OCI-LY3 (cell line): ENCODE measurements at regions not wholly inside any gene's neighbourhood (a gene's known extent, or its start where the extent isn't known, plus 50 kb on each side); places are given as distances from the start of the nearest gene placed in this dataset.

Source experiments
- H2AFZ ChIP-seq: fragments of 200-600, 300-600 bp; shearing (Covaris generic); 2 replicates; pipeline ENCODE4 v1.6.0; 2014; ENCODE audit warnings: antibody characterized with exemption, low read depth, low read length
- H3K27ac ChIP-seq: fragments of 200-600, 300-600 bp; sonication (generic); 2 replicates; pipeline ENCODE4 v1.5.1; 2014; ENCODE audit warnings: mild to moderate bottlenecking, low read length, moderate library complexity, mixed read lengths
- H3K27me3 ChIP-seq: fragments of 200-600, 300-600 bp; sonication (generic); 2 replicates; pipeline ENCODE4 v1.6.1; 2014; ENCODE audit warnings: low read depth, low read length, mixed read lengths
- H3K36me3 ChIP-seq: fragments of 200-600, 300-600 bp; sonication (generic); replicated peaks from 2 replicates; pipeline ENCODE3; 2014; ENCODE audit warnings: low read depth, low read length, mixed read lengths
- H3K4me1 ChIP-seq: fragments of 300-600, 200-600 bp; sonication (generic); 2 replicates; pipeline ENCODE4 v1.6.1; 2014; ENCODE audit warnings: low read length, mixed read lengths
- H3K4me2 ChIP-seq: fragments of 200-600, 300-600 bp; sonication (generic); 2 replicates; pipeline ENCODE4 v1.6.1; 2014; ENCODE audit warnings: low read length, mixed read lengths
- H3K4me3 ChIP-seq: fragments of 300-600, 200-600 bp; sonication (generic); 2 replicates; pipeline ENCODE4 v1.5.1; 2014; ENCODE audit warnings: antibody characterized with exemption, mild to moderate bottlenecking, low read length, moderate library complexity
- H3K79me2 ChIP-seq: fragments of 300-600, 200-600 bp; shearing (Covaris generic); 2 replicates; pipeline ENCODE4 v1.6.1; 2014; ENCODE audit warnings: mild to moderate bottlenecking, low read length, mixed read lengths
- H3K9ac ChIP-seq: fragments of 300-600, 200-600 bp; shearing (Covaris generic); 2 replicates; pipeline ENCODE4 v1.6.0; 2014; ENCODE audit warnings: mild to moderate bottlenecking, low read length, moderate library complexity
- H3K9me3 ChIP-seq: fragments of 200-600, 300-600 bp; shearing (Covaris generic); 2 replicates; pipeline ENCODE4 v1.6.1; 2014; ENCODE audit warnings: low read length, mixed read lengths; ENCODE audit not compliant: insufficient read depth
- H4K20me1 ChIP-seq: fragments of 200-600, 300-600 bp; sonication (generic); 2 replicates; pipeline ENCODE4 v1.6.1; 2016; ENCODE audit warnings: low read length, mixed read lengths; ENCODE audit not compliant: insufficient read depth
- EZH2phosphoT487 ChIP-seq: fragments of 200-600 bp; shearing (Covaris generic); IDR thresholded peaks from 2 replicates; pipeline ENCODE4 v1.6.1; 2018; ENCODE audit warnings: antibody characterized with exemption, mixed run types, low read depth
- TF ChIP-seq, protein P1 (sequence below): fragments of 200-600, 300-600 bp; sonication (generic); IDR thresholded peaks from 2 replicates; pipeline ENCODE4 v1.5.1; 2014; ENCODE audit warnings: antibody characterized with exemption, low read length, low read depth

- no peaks in the 10 kb centered on the region for H3K27me3 ChIP-seq
- H3K9me3 ChIP-seq = no peaks in the 10 kb centered on the region
- H3K27ac ChIP-seq = no peak overlapping the region
- no peak overlapping the region for H2AFZ ChIP-seq
- H3K4me2 ChIP-seq = peak overlapping the region; percentile 49
- no peak overlapping the region for H3K4me3 ChIP-seq
- no peak overlapping the region for H3K9ac ChIP-seq
- TF ChIP-seq EZH2phosphoT487 = no peak
- TF ChIP-seq, protein P1, sequence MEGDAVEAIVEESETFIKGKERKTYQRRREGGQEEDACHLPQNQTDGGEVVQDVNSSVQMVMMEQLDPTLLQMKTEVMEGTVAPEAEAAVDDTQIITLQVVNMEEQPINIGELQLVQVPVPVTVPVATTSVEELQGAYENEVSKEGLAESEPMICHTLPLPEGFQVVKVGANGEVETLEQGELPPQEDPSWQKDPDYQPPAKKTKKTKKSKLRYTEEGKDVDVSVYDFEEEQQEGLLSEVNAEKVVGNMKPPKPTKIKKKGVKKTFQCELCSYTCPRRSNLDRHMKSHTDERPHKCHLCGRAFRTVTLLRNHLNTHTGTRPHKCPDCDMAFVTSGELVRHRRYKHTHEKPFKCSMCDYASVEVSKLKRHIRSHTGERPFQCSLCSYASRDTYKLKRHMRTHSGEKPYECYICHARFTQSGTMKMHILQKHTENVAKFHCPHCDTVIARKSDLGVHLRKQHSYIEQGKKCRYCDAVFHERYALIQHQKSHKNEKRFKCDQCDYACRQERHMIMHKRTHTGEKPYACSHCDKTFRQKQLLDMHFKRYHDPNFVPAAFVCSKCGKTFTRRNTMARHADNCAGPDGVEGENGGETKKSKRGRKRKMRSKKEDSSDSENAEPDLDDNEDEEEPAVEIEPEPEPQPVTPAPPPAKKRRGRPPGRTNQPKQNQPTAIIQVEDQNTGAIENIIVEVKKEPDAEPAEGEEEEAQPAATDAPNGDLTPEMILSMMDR = no peak
- H3K79me2 ChIP-seq = no peaks in the 10 kb centered on the region
- peaks cover 38% of the 10 kb centered on the region for H3K4me1 ChIP-seq
- H3K36me3 ChIP-seq = no peaks in the 10 kb centered on the region
- no peaks in the 10 kb centered on the region for H4K20me1 ChIP-seq
Observed at GRCh38 chr4:14865031-14865366, 137.3 kb upstream of the CPEB2 start.

DNA sequence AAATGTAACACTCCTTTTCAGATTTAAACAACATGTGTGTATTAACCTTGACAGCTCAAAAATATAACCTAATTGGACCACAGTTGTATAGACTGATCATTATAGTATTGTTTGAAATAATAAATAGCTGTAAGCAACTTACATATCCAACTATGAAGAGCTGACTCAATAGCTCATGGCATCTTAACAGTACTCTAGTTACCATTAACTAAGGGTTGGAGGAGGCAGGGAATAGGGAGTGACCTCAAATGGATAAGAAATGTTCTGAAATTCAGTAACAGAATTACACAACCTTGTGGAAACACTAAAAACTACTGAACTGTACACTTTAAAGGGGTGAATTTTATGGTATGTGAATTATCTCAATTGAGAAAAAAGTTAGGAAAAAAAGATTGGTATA lies 136.5 kb upstream of the CPEB2 start:
- Histone ChIP-seq H3K27ac (no peak overlapping the region), H2AFZ (no peak overlapping the region), H3K79me2 (no peaks in the 10 kb centered on the region), H3K36me3 (no peaks in the 10 kb centered on the region), H3K4me1 (peaks cover 38% of the 10 kb centered on the region), H3K27me3 (no peaks in the 10 kb centered on the region), H3K4me3 (no peak overlapping the region), H3K9me3 (no peaks in the 10 kb centered on the region), H4K20me1 (no peaks in the 10 kb centered on the region), H3K4me2 (no peak overlapping the region), H3K9ac (no peak overlapping the region)
- TF ChIP-seq, protein P1 = no peak
- TF ChIP-seq EZH2phosphoT487 = no peak

- Histone ChIP-seq H3K27ac (peak overlapping the region; percentile 36; the same call in 1 of the 2 replicates), H3K4me1 (peaks cover 38% of the 10 kb centered on the region), H4K20me1 (no peaks in the 10 kb centered on the region), H3K9me3 (no peaks in the 10 kb centered on the region), H3K36me3 (no peaks in the 10 kb centered on the region), H3K27me3 (no peaks in the 10 kb centered on the region), H3K79me2 (no peaks in the 10 kb centered on the region), H3K4me2 (peak overlapping the region; percentile 50), H3K4me3 (peak overlapping the region; percentile 3; the same call in 1 of the 2 replicates), H2AFZ (peak overlapping the region; percentile 56; the same call in 1 of the 2 replicates), H3K9ac (peak overlapping the region; percentile 8; the same call in 1 of the 2 replicates)
- TF ChIP-seq, protein P1 = no peak
- no peak for TF ChIP-seq EZH2phosphoT487
Observed at GRCh38 chr4:14867847-14868246, 134.4 kb upstream of the CPEB2 start.

- Histone ChIP-seq H2AFZ (peak overlapping the region; percentile 56; the same call in 1 of the 2 replicates), H3K36me3 (no peaks in the 10 kb centered on the region), H3K9ac (no peak overlapping the region), H3K4me1 (peaks cover 38% of the 10 kb centered on the region), H3K4me3 (0 out of 2 replicates have a peak overlapping the region, but pooled peaks have one; percentile 3), H3K9me3 (no peaks in the 10 kb centered on the region), H3K79me2 (no peaks in the 10 kb centered on the region), H3K27me3 (no peaks in the 10 kb centered on the region), H4K20me1 (no peaks in the 10 kb centered on the region), H3K27ac (peak overlapping the region; percentile 36; the same call in 1 of the 2 replicates), H3K4me2 (peak overlapping the region; percentile 50)
- TF ChIP-seq, protein P1 = no peak
- no peak for TF ChIP-seq EZH2phosphoT487
Observed at GRCh38 chr4:14868426-14869395, 133.6 kb upstream of the CPEB2 start.
